OCI-LY1 (cell line): ENCODE measurements at regions not wholly inside any gene's neighbourhood (a gene's known extent, or its start where the extent isn't known, plus 50 kb on each side); places are given as distances from the start of the nearest gene placed in this dataset.

Experiments
- CTCF ChIP-seq: fragments of 200-600 bp; sonication (generic), shearing (Covaris generic); IDR thresholded peaks from 2 replicates; pipeline ENCODE4 v1.5.1; 2017; ENCODE audit warnings: mild to moderate bottlenecking, antibody characterized with exemption, low read length, moderate library complexity, mixed read lengths
- EZH2 ChIP-seq: fragments of 200-600 bp; sonication (generic), shearing (Covaris generic); IDR thresholded peaks from 2 replicates; pipeline ENCODE4 v1.8.0; 2017; ENCODE audit warnings: borderline replicate concordance, mixed run types, mild to moderate bottlenecking, antibody characterized with exemption, low read length, moderate library complexity, mixed read lengths

GRCh38 chr2:145410086-145410485 lies 890.2 kb upstream of the ZEB2 start:
- TF ChIP-seq CTCF (no peak), EZH2 (no peak)
